NCI-H2227 (cell line): ENCODE measurements at regions not wholly inside any gene's neighbourhood (a gene's known extent, or its start where the extent isn't known, plus 50 kb on each side); places are given as distances from the start of the nearest gene placed in this dataset.
A peak's percentile ranks its signal among the peaks of the same experiment; 100 is the strongest.

Experiments
- DNase-seq: peaks from one replicate; lab custom pipeline; 2025; ENCODE audit not compliant: unreplicated experiment; lab: John Stamatoyannopoulos, UW

DNA sequence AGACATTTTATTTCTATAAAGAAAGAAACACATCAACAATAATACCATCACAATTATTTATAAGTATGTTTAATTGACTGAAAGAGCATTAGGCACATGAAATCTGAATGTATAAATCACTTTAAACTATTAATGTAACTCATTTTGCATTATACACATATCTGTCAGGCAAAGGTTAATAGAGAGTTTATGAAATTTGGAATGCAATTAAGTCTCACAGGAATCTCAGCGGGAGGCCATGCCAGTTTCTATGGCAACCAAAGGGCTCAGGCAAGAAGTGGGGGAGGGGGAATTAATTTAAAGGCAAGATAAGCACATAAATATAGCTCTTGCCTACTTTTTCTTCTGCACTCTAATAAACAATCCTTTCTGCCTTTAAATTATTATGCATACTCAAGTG, 152.6 kb downstream of the SLC16A9 start:
- peak; percentile 64 for DNase-seq

- DNase-seq: no peak
Observed at GRCh38 chr10:59553162-59553900, 156.3 kb downstream of the SLC16A9 start.

DNA sequence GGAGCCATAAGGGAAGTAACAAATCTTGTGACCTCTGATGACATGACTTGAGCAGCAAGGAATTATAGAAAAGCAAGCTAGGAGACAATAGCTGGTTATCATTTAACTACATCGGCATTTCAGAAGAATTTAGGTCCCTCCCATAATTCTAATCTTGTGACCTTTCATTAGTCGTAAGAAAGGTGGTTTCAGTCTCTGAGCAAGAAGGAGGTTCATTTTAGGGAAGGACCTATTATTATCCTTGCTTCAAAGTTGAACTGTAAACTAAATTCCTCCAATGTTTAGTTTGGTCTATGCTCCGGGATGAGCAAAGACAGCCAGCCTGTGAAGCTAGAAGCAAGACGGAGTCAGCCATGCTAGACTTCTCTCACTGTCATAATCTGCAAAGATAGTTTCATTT, 159.6 kb downstream of the SLC16A9 start:
- DNase-seq: no peak

- DNase-seq: no peak
Observed at GRCh38 chr10:59538623-59539022, 171.0 kb downstream of the SLC16A9 start.

DNA sequence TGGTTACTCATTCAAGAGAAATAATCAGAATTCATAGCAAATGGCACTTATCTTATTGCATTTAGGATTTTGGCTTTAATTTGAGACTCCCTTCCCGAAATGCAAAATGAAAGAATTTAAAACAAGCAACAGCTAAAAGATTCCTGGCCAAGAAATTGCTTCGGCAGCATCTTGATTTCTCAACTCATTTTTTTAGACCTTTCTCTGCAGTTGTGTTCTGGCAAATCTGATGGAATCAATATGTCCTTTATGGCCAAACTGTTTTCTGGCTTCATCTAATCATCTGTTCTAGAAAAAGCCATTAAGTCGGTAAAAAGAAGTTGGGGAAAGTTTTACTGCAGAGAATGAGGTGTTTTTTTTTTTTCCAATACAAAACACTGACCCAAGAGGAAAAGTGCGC, 172.1 kb downstream of the SLC16A9 start:
- no peak for DNase-seq

- no peak for DNase-seq
Observed at GRCh38 chr10:59536167-59537014, 173.3 kb downstream of the SLC16A9 start.

DNA sequence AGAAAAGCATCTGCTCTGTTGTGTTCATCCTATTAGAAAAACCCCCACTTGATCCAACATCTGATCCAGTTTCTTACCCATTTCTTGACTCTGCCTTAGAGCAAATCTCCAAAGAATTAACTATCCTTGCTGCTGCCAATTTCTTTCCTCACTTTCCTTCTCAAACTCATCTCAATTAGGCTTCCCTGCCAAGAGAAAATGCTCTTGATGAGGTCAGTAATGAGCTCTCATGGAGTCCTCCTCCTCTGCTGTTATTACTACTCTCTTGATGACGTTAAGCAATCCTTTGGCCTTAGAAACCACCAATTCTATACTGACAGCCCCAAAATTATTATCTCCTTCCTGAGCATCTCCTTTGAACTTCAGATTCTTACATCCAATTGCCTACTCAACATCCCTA, 162.0 kb upstream of the FAM13C start:
- no peak for DNase-seq

DNA sequence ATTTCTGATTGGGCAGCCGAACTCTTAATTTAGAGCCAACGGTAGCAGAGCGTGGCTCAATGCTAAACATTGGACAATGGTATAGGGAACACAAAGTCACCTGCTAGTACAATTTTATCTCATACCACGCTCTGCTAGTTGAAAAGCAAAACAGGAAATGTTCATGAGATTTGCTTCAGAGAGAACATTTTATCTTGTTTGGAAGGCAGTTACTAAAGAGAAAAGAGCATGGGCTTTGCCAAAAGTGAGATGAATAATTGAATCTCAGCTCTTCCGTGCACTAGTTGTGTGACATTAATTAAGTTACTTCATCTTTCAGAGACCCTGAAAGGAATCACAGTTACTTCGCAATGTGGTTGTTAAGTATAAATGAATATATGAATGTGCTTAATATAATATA, 161.5 kb upstream of the FAM13C start:
- DNase-seq: no peak

GRCh38 chr10:59517996-59518395, 155.6 kb upstream of the FAM13C start:
- DNase-seq: no peak

GRCh38 chr10:59517341-59517899, 155.1 kb upstream of the FAM13C start:
- no peak for DNase-seq

DNA sequence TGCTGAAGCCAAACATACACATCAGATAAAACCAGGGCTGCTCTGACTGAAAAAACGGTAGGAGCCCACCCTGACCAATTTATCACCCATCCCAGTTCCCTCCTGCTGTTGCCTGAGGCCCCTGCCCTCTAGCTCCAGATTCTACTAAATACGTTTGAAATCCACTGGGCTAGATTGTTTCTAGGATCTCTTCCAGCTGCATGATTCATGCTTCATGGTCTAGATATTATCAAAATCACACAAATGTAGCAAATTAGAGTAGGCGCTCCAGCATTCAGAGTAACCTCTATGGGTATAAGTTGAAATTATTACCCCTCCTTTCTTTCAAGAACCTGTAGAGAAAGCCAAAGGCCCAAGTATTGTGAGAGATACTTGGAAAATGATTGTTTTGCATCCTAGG, 151.2 kb upstream of the FAM13C start:
- no peak for DNase-seq

- no peak for DNase-seq
Observed at GRCh38 chr10:59512951-59513350, 150.6 kb upstream of the FAM13C start.

DNA sequence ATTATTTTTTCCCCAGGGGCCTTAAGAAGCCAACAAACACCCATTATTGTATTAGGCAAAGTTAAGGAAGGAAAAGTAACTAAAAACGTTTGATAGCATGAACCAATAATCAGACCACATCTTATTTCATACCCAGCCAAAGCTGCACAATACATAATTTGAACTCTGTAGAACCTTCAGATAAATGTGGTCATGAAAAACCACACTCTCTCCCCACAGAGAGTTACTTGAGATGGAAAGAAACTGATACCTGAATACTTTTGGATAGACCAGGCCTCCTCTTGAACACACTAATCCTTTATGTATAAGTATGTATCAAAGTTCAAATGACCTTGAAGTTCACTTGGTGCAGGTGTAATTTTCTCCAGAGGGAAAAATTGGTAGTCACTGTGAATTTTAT, 146.6 kb upstream of the FAM13C start:
- DNase-seq: no peak

GRCh38 chr10:59508296-59508695, 145.9 kb upstream of the FAM13C start:
- no peak for DNase-seq

GRCh38 chr10:59505926-59506325, 143.6 kb upstream of the FAM13C start:
- no peak for DNase-seq

- DNase-seq: peak; percentile 4
Observed at GRCh38 chr10:59499460-59499859, 137.1 kb upstream of the FAM13C start.

- DNase-seq: no peak
Observed at GRCh38 chr10:59493017-59493416, 130.7 kb upstream of the FAM13C start.

DNA sequence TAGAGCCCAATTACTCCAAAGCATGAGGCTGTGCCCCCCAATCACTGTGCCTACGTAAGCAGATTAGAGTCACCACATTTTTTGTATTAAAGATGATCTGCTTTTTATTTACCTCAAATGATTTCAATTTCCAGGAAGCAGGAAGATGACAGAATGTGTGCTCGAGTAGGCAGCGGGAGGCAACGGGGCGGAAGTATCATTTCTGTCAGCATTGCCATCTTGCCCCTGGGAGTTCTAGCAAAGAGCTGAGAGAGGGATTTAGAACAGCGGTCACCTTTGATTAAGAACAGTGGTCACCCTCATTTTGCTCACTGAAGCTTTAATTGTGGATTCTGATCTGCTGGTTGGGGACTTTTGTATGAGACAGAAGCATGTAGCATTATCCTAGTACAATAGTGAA, 117.1 kb upstream of the FAM13C start:
- no peak for DNase-seq

DNA sequence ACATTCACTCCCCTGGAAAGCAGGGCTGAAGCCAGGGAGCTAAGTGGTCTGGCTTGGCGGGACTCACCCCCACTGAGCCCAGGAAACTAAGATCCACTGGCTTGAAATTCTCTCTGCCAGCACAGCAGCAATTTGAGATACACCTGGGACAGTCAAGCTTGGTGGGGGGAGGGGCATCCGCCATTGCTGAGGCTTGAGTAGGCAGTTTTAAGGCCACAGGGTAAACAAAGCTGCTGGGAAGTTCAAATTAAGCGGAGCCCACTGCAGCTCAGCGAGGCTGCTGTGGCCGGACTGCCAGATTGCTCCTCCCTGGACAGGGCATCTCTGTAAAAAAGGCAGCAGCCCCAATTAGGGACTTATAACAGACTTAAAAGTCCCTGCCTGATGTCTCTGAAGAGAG, 108.2 kb upstream of the FAM13C start:
- DNase-seq: no peak

GRCh38 chr10:59465088-59465487, 102.7 kb upstream of the FAM13C start:
- DNase-seq: no peak

GRCh38 chr10:59464483-59464882, 102.1 kb upstream of the FAM13C start:
- no peak for DNase-seq

DNA sequence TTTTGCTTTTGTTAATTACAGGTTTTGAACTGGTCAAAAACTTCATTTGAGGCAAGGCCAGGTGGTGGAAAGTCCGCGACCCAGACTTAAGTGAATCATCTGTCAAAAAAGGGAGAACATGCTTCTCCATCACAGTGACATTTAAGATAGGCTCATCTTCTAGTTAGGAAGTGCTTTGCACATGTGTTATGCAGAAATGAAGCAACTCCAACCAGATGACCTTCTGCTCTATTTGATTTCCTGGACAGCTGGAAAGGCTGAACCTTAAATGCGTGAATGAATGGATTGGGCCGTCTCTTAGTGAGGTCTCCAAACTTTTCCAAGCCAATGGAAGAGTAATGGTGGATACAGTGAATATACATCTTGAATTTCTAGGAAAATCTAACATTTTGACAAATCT, 101.6 kb upstream of the FAM13C start:
- DNase-seq: no peak
